ENCODE measurements at regions not wholly inside any gene's neighbourhood (a gene's known extent, or its start where the extent isn't known, plus 50 kb on each side); places are given as distances from the start of the nearest gene placed in this dataset.

GRCh38 chr10:42941295-42941644 is 135.6 kb upstream of the RET start:
- no peak for TF ChIP-seq CTCF (IDR thresholded peaks at IDR 0.05; ENCODE audit: insufficient read depth, low read length)
- no peak for DNase-seq (ENCODE audit: low read depth)
- no peak overlapping the region for H3K4me3 ChIP-seq (ENCODE audit: low read depth, low read length)

GRCh38 chr10:42941790-42942189 is 135.1 kb upstream of the RET start:
- no peak for DNase-seq (ENCODE audit: low read depth)
- TF ChIP-seq CTCF (IDR thresholded peaks at IDR 0.05; ENCODE audit: insufficient read depth, low read length): no peak
- no peak overlapping the region for H3K4me3 ChIP-seq (ENCODE audit: low read depth, low read length)

- no peak overlapping the region for H3K4me3 ChIP-seq (ENCODE audit: low read depth, low read length)
- no peak for TF ChIP-seq CTCF (IDR thresholded peaks at IDR 0.05; ENCODE audit: insufficient read depth, low read length)
- no peak for DNase-seq (ENCODE audit: low read depth)
Measured at GRCh38 chr10:42942279-42942950, 134.5 kb upstream of the RET start.

- TF ChIP-seq CTCF (IDR thresholded peaks at IDR 0.05; ENCODE audit: insufficient read depth, low read length): no peak
- no peak overlapping the region for H3K4me3 ChIP-seq (ENCODE audit: low read depth, low read length)
- no peak for DNase-seq (ENCODE audit: low read depth)
Measured at GRCh38 chr10:42943025-42943818, 133.6 kb upstream of the RET start.

- TF ChIP-seq CTCF (IDR thresholded peaks at IDR 0.05; ENCODE audit: insufficient read depth, low read length): no peak
- no peak for DNase-seq (ENCODE audit: low read depth)
- H3K4me3 ChIP-seq (ENCODE audit: low read depth, low read length): no peak overlapping the region
Measured at GRCh38 chr10:42948040-42948439, 128.8 kb upstream of the RET start.

- no peak for DNase-seq (ENCODE audit: low read depth)
- H3K4me3 ChIP-seq (ENCODE audit: low read depth, low read length): no peak overlapping the region
- TF ChIP-seq CTCF (IDR thresholded peaks at IDR 0.05; ENCODE audit: insufficient read depth, low read length): no peak
Measured at GRCh38 chr10:42949287-42949686, 127.6 kb upstream of the RET start.
